ENCODE measurements at regions not wholly inside any gene's neighbourhood (a gene's known extent, or its start where the extent isn't known, plus 50 kb on each side); places are given as distances from the start of the nearest gene placed in this dataset.
A peak's percentile ranks its signal among the peaks of the same experiment; 100 is the strongest.
"Not testable (repeated sequence)": the region's sequence is repeated elsewhere in the genome, so short reads cannot be mapped to it uniquely, and the experiment has no call there.

GRCh38 chr2:111668274-111668616, 215.7 kb downstream of the ANAPC1 start:
- no peak for DNase-seq (ENCODE audit: low spot score)

- DNase-seq (ENCODE audit: low spot score) = no peak
Observed at GRCh38 chr2:111668741-111669140, 215.3 kb downstream of the ANAPC1 start.

GRCh38 chr2:111669928-111670695, 213.9 kb downstream of the ANAPC1 start:
- DNase-seq (ENCODE audit: low spot score) = no peak

- no peak for DNase-seq (ENCODE audit: low spot score)
Observed at GRCh38 chr2:111670776-111671175, 213.2 kb downstream of the ANAPC1 start.

GRCh38 chr2:111671426-111672150, 212.4 kb downstream of the ANAPC1 start:
- DNase-seq (ENCODE audit: low spot score) = peak; percentile 26

- not testable (repeated sequence) for DNase-seq (ENCODE audit: low spot score)
Observed at GRCh38 chr2:111672641-111673040, 211.4 kb downstream of the ANAPC1 start.

GRCh38 chr2:111673526-111673925, 210.5 kb downstream of the ANAPC1 start:
- DNase-seq (ENCODE audit: low spot score) = no peak

GRCh38 chr2:111675419-111676194, 208.4 kb downstream of the ANAPC1 start:
- DNase-seq (ENCODE audit: low spot score) = no peak

GRCh38 chr2:111676291-111676822, 207.6 kb downstream of the ANAPC1 start:
- DNase-seq (ENCODE audit: low spot score) = no peak

GRCh38 chr2:111678161-111678560, 205.8 kb downstream of the ANAPC1 start:
- DNase-seq (ENCODE audit: low spot score) = no peak

GRCh38 chr2:111678651-111679050, 205.3 kb downstream of the ANAPC1 start:
- DNase-seq (ENCODE audit: low spot score) = no peak

- no peak for DNase-seq (ENCODE audit: low spot score)
Observed at GRCh38 chr2:111679202-111679601, 204.8 kb downstream of the ANAPC1 start.

GRCh38 chr2:111684611-111685010, 199.4 kb downstream of the ANAPC1 start:
- no peak for DNase-seq (ENCODE audit: low spot score)

GRCh38 chr2:111685342-111685741, 198.7 kb downstream of the ANAPC1 start:
- no peak for DNase-seq (ENCODE audit: low spot score)

- no peak for DNase-seq (ENCODE audit: low spot score)
Observed at GRCh38 chr2:111686994-111687393, 197.0 kb downstream of the ANAPC1 start.

GRCh38 chr2:111687911-111688310, 196.1 kb downstream of the ANAPC1 start:
- no peak for DNase-seq (ENCODE audit: low spot score)

- DNase-seq (ENCODE audit: low spot score) = no peak
Observed at GRCh38 chr2:111688482-111688881, 195.5 kb downstream of the ANAPC1 start.

GRCh38 chr2:111689174-111689573, 194.8 kb downstream of the ANAPC1 start:
- no peak for DNase-seq (ENCODE audit: low spot score)

GRCh38 chr2:111689941-111690340, 194.1 kb downstream of the ANAPC1 start:
- no peak for DNase-seq (ENCODE audit: low spot score)

GRCh38 chr2:111691164-111691875, 192.7 kb downstream of the ANAPC1 start:
- no peak for DNase-seq (ENCODE audit: low spot score)

GRCh38 chr2:111692311-111692710, 191.7 kb downstream of the ANAPC1 start:
- no peak for DNase-seq (ENCODE audit: low spot score)

- no peak for DNase-seq (ENCODE audit: low spot score)
Observed at GRCh38 chr2:111694700-111695101, 189.3 kb downstream of the ANAPC1 start.
